ENCODE measurements at regions not wholly inside any gene's neighbourhood (a gene's known extent, or its start where the extent isn't known, plus 50 kb on each side); places are given as distances from the start of the nearest gene placed in this dataset.

DNA sequence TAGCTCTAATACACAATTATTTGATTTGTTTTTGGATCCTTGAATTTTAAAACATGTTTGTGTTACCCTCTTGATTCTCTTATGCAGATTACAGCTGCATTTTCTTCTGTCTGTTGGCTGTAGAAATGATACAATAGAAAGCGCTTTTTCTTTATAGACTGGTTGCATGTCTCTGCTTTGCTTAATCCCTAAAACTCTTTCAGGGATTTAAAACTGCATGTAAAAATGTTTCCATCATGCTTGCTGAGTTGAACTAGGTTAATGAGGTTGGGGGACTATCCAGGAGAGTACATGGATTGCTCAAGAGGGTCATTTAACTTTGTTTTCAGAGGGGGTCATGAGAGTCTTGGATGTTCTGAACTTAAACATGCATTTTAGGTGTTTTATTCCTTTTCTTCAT, 166.4 kb upstream of the IFNG-AS1 start:
- no peak overlapping the region for H3K27ac Mint-ChIP-seq (ENCODE audit: unreplicated experiment)
- no peak for DNase-seq (ENCODE audit: low spot score)
- no peaks in the 10 kb centered on the region for H3K9me3 Mint-ChIP-seq (ENCODE audit: low read depth)
- H3K27me3 Mint-ChIP-seq (ENCODE audit: low read depth) = no peaks in the 10 kb centered on the region
- TF ChIP-seq, protein P1, sequence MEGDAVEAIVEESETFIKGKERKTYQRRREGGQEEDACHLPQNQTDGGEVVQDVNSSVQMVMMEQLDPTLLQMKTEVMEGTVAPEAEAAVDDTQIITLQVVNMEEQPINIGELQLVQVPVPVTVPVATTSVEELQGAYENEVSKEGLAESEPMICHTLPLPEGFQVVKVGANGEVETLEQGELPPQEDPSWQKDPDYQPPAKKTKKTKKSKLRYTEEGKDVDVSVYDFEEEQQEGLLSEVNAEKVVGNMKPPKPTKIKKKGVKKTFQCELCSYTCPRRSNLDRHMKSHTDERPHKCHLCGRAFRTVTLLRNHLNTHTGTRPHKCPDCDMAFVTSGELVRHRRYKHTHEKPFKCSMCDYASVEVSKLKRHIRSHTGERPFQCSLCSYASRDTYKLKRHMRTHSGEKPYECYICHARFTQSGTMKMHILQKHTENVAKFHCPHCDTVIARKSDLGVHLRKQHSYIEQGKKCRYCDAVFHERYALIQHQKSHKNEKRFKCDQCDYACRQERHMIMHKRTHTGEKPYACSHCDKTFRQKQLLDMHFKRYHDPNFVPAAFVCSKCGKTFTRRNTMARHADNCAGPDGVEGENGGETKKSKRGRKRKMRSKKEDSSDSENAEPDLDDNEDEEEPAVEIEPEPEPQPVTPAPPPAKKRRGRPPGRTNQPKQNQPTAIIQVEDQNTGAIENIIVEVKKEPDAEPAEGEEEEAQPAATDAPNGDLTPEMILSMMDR (IDR thresholded peaks at IDR 0.05) = no peak
- H3K36me3 Mint-ChIP-seq (ENCODE audit: low read depth) = no peaks in the 10 kb centered on the region
- peaks cover 23% of the 10 kb centered on the region for H3K4me1 Mint-ChIP-seq (ENCODE audit: low read depth)
- no peak overlapping the region for H3K4me3 Mint-ChIP-seq (ENCODE audit: unreplicated experiment)

DNA sequence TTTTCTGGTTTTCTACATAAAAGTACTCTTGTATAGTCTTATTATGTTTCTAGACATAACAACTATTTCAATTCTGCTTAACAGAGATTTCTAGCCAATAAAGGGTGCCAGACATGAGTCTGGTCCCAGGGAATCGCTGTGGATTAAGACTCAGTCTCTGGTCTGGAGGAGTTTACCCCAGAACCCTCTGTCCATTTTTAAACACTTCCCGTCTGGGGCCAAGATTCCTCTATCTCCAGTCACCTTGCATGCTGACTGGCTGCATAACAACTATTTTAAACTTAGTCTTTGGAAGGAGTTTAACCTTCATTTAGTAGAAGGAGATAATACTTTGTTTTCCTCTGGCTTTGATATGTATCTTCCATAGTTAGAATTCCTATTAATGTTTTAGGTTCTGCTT, 163.1 kb upstream of the IFNG-AS1 start:
- Mint-ChIP-seq H3K4me3 (ENCODE audit: unreplicated experiment) (no peak overlapping the region), H3K27me3 (ENCODE audit: low read depth) (no peaks in the 10 kb centered on the region), H3K27ac (ENCODE audit: unreplicated experiment) (no peak overlapping the region), H3K9me3 (ENCODE audit: low read depth) (no peaks in the 10 kb centered on the region), H3K36me3 (ENCODE audit: low read depth) (no peaks in the 10 kb centered on the region), H3K4me1 (ENCODE audit: low read depth) (peaks cover 28% of the 10 kb centered on the region)
- TF ChIP-seq, protein P1 (IDR thresholded peaks at IDR 0.05) = no peak
- DNase-seq (ENCODE audit: low spot score) = no peak

- Mint-ChIP-seq H3K9me3 (ENCODE audit: low read depth) (no peaks in the 10 kb centered on the region), H3K4me1 (ENCODE audit: low read depth) (peaks cover 28% of the 10 kb centered on the region), H3K27ac (ENCODE audit: unreplicated experiment) (peak overlapping the region; percentile 96), H3K36me3 (ENCODE audit: low read depth) (no peaks in the 10 kb centered on the region), H3K27me3 (ENCODE audit: low read depth) (no peaks in the 10 kb centered on the region), H3K4me3 (ENCODE audit: unreplicated experiment) (peak overlapping the region; percentile 64)
- DNase-seq (ENCODE audit: low spot score) = no peak
- TF ChIP-seq, protein P1 (IDR thresholded peaks at IDR 0.05) = no peak
These were observed 162.1 kb upstream of the IFNG-AS1 start for GRCh38 chr12:67826946-67827720.

GRCh38 chr12:67827820-67828383, 161.3 kb upstream of the IFNG-AS1 start:
- Mint-ChIP-seq H3K27ac (ENCODE audit: unreplicated experiment) (peak overlapping the region; percentile 96), H3K9me3 (ENCODE audit: low read depth) (no peaks in the 10 kb centered on the region), H3K4me3 (ENCODE audit: unreplicated experiment) (peak overlapping the region; percentile 64), H3K36me3 (ENCODE audit: low read depth) (no peaks in the 10 kb centered on the region), H3K4me1 (ENCODE audit: low read depth) (peaks cover 28% of the 10 kb centered on the region), H3K27me3 (ENCODE audit: low read depth) (no peaks in the 10 kb centered on the region)
- TF ChIP-seq, protein P1 (IDR thresholded peaks at IDR 0.05) = no peak
- DNase-seq (ENCODE audit: low spot score) = no peak

GRCh38 chr12:67829896-67830295, 159.4 kb upstream of the IFNG-AS1 start:
- Mint-ChIP-seq H3K9me3 (ENCODE audit: low read depth) (no peaks in the 10 kb centered on the region), H3K4me3 (ENCODE audit: unreplicated experiment) (no peak overlapping the region)
- TF ChIP-seq, protein P1 (IDR thresholded peaks at IDR 0.05) = no peak

More at GRCh38 chr12:67829896-67830295, 159.4 kb upstream of the IFNG-AS1 start:
- H3K27me3 Mint-ChIP-seq (ENCODE audit: low read depth) = no peaks in the 10 kb centered on the region
- DNase-seq (ENCODE audit: low spot score) = no peak
- H3K36me3 Mint-ChIP-seq (ENCODE audit: low read depth) = no peaks in the 10 kb centered on the region
- H3K4me1 Mint-ChIP-seq (ENCODE audit: low read depth) = peaks cover 28% of the 10 kb centered on the region
- no peak overlapping the region for H3K27ac Mint-ChIP-seq (ENCODE audit: unreplicated experiment)
